B cell (primary cell): ENCODE measurements at regions not wholly inside any gene's neighbourhood (a gene's known extent, or its start where the extent isn't known, plus 50 kb on each side); places are given as distances from the start of the nearest gene placed in this dataset.

Experiments used
- ATAC-seq: fragments of 200-7000 bp; cut with Tn5 transposase; one replicate; pipeline ENCODE4 v1.10.0; 2021; ENCODE audit warnings: low read depth, mild to moderate bottlenecking, moderate number of reproducible peaks, moderate library complexity
- CTCF ChIA-PET: fragments of 350-600 bp; sonication (Branson Sonifier 250); formaldehyde crosslinking; loops from one replicate; lab custom pipeline; 2021; ENCODE audit warnings: antibody characterized with exemption, inconsistent platforms; lab: Charles Lee
- POLR2A ChIA-PET: fragments of 350-600 bp; sonication (Branson Sonifier 250); formaldehyde crosslinking; loops from one replicate; lab custom pipeline; 2021; ENCODE audit warnings: antibody characterized with exemption; lab: Charles Lee
- DNase-seq: peaks from one replicate; pipeline ENCODE4 v3.0.0; 2013
- H2AFZ ChIP-seq: 2 replicates; pipeline ENCODE4 v1.6.1; 2012; ENCODE audit warnings: mild to moderate bottlenecking, low read depth, low read length; ENCODE audit not compliant: insufficient read depth, poor library complexity, severe bottlenecking
- H3K27ac ChIP-seq, 2 donors: 1 replicate in 1 of 2; 2 replicates in 1 of 2; pipeline ENCODE4 v1.5.1; 2012 to 2013; ENCODE audit warnings: low read length in 2 of 2, mild to moderate bottlenecking in 2 of 2, moderate library complexity in 1 of 2
- H3K27me3 ChIP-seq, 4 experiments: fragments of 200-600 bp in 1 of 4; sonication (generic) in 1 of 4; replicated peaks in 1 of 4; 1 replicate in 2 of 4; 2 replicates in 2 of 4; pipeline versions ENCODE4 v1.6.1 to v1.7.0; 2013 to 2016; ENCODE audit warnings: low read length in 3 of 4, mild to moderate bottlenecking in 2 of 4, mixed read lengths in 1 of 4, moderate library complexity in 1 of 4; ENCODE audit not compliant: insufficient read depth in 4 of 4, control insufficient read depth in 3 of 4; ENCODE audit errors: control extremely low read depth in 1 of 4
- H3K36me3 ChIP-seq, 2 experiments: replicated peaks in 1 of 2; 1 replicate in 1 of 2; 2 replicates in 1 of 2; pipeline versions ENCODE4 v1.6.1 to v1.7.1; 2013; ENCODE audit warnings: low read length in 1 of 2; ENCODE audit not compliant: insufficient read depth in 2 of 2, control insufficient read depth in 1 of 2; ENCODE audit errors: control extremely low read depth in 1 of 2, extremely low read depth in 1 of 2
- H3K4me1 ChIP-seq, 2 donors: fragments of 200-600 bp in 1 of 2; sonication (generic) in 1 of 2; 1 replicate in 1 of 2; 2 replicates in 1 of 2; pipeline versions ENCODE4 v1.5.1 to v1.6.1; 2013 to 2017; ENCODE audit warnings: low read length in 2 of 2; ENCODE audit not compliant: control insufficient read depth in 2 of 2, insufficient read depth in 2 of 2
- H3K4me2 ChIP-seq: replicated peaks from 2 replicates; pipeline ENCODE3; 2012; ENCODE audit warnings: mild to moderate bottlenecking, low read depth, low read length; ENCODE audit not compliant: poor library complexity, severe bottlenecking
- H3K4me3 ChIP-seq, 5 experiments: fragments of 200-600 bp in 1 of 5; sonication (generic) in 1 of 5; 1 replicate in 3 of 5; 2 replicates in 2 of 5; pipeline versions ENCODE4 v1.5.1 to v1.7.0; 2011 to 2016; ENCODE audit warnings: low read length in 4 of 5, mild to moderate bottlenecking in 4 of 5, low read depth in 2 of 5, control low read depth in 1 of 5, moderate library complexity in 1 of 5; ENCODE audit not compliant: insufficient read depth in 1 of 5; ENCODE audit errors: control extremely low read depth in 1 of 5, extremely low read depth in 1 of 5
- H3K79me2 ChIP-seq: fragments of 200-600 bp; sonication (generic); one replicate; pipeline ENCODE4 v1.6.0; 2016; ENCODE audit warnings: low read length; ENCODE audit not compliant: control insufficient read depth, insufficient read depth
- H3K9ac ChIP-seq: fragments of 200-600 bp; sonication (generic); 2 replicates; pipeline ENCODE4 v1.6.1; 2017; ENCODE audit warnings: mild to moderate bottlenecking, low read length, moderate library complexity
- H3K9me3 ChIP-seq, 3 donors: one replicate each; pipeline versions ENCODE4 v1.6.1 to v1.7.1; 2013; ENCODE audit warnings: low read length in 2 of 3; ENCODE audit not compliant: control insufficient read depth in 2 of 3, insufficient read depth in 1 of 3; ENCODE audit errors: control extremely low read depth in 1 of 3
- H4K20me1 ChIP-seq: 2 replicates; pipeline ENCODE4 v1.6.0; 2012; ENCODE audit warnings: mild to moderate bottlenecking, low read length; ENCODE audit not compliant: insufficient read depth, control insufficient read depth, poor library complexity, severe bottlenecking
- H3K27ac Mint-ChIP-seq: one replicate; pipeline ENCODE4 v1.8.0; 2021; ENCODE audit warnings: mixed read lengths
- H3K27me3 Mint-ChIP-seq: one replicate; pipeline ENCODE4 v1.8.0; 2021; ENCODE audit warnings: mixed read lengths
- H3K4me1 Mint-ChIP-seq: one replicate; pipeline ENCODE4 v1.8.0; 2021; ENCODE audit warnings: mixed read lengths
- H3K4me3 Mint-ChIP-seq: one replicate; pipeline ENCODE4 v1.8.0; 2021; ENCODE audit warnings: mixed read lengths
- H3K9me3 Mint-ChIP-seq: one replicate; pipeline ENCODE4 v1.8.0; 2022; ENCODE audit warnings: mixed read lengths; ENCODE audit not compliant: insufficient read depth
- CTCF ChIP-seq: fragments of 200-600 bp; IDR thresholded peaks from one replicate; pipeline ENCODE4 v1.8.0; 2022; ENCODE audit warnings: antibody characterized with exemption, mild to moderate bottlenecking
- EZH2 ChIP-seq: IDR thresholded peaks from 2 replicates; pipeline ENCODE4 v1.6.1; 2012; ENCODE audit warnings: borderline replicate concordance, low read depth, mild to moderate bottlenecking, moderate library complexity, low read length; ENCODE audit not compliant: insufficient read depth, poor library complexity, severe bottlenecking
- WGBS: methylation state at CpG from one replicate; pipeline ENCODE4 v1.1.5; 2013; ENCODE audit warnings: missing lambda C conversion rate; ENCODE audit not compliant: insufficient coverage; 5-methylcytosine and 5-hydroxymethylcytosine counted together
- intact Hi-C: fragments of 100-400 bp; cut with micrococcal nuclease; formaldehyde crosslinking; loops from one replicate; pipeline ENCODE4 v1.10.0; 2022

- CTCF ChIA-PET: no interaction called here
- POLR2A ChIA-PET: no interaction called here
- DNase-seq: no peak
- no peak for ATAC-seq
- peaks cover 3% of the 10 kb centered on the region for H3K27me3 Mint-ChIP-seq
- Histone ChIP-seq H3K79me2 (no peaks in the 10 kb centered on the region), H4K20me1 (no peaks in the 10 kb centered on the region), H3K4me2 (no peak overlapping the region), H3K9me3 (no peaks in the 10 kb centered on the region), H2AFZ (no peak overlapping the region), H3K27me3 (no peaks in the 10 kb centered on the region), H3K4me1 (no peaks in the 10 kb centered on the region), H3K9ac (no peak overlapping the region), H3K36me3 (no peaks in the 10 kb centered on the region), H3K4me3 (no peak overlapping the region), H3K27ac (no peak overlapping the region)
- H3K9me3 Mint-ChIP-seq: no peaks in the 10 kb centered on the region
- TF ChIP-seq CTCF (no peak), EZH2 (no peak)
- WGBS: 100% methylated on average over 1 of the region's 6 CpGs
- no peak overlapping the region for H3K27ac Mint-ChIP-seq
- H3K4me1 Mint-ChIP-seq: peaks cover 2% of the 10 kb centered on the region
- intact Hi-C loops: no loop called here
- no peak overlapping the region for H3K4me3 Mint-ChIP-seq
These were observed 290.9 kb upstream of the ANKRD55 start for GRCh38 chr5:56523790-56524575.

- H3K9me3 ChIP-seq: no peaks in the 10 kb centered on the region
- no peaks in the 10 kb centered on the region for H4K20me1 ChIP-seq
- TF ChIP-seq EZH2 (no peak), CTCF (no peak)
- H3K27me3 ChIP-seq: no peaks in the 10 kb centered on the region
- WGBS: 89% methylated on average over 1 of the region's 1 CpG
- no peak overlapping the region for H3K4me2 ChIP-seq
- H3K9me3 Mint-ChIP-seq: no peaks in the 10 kb centered on the region
- ATAC-seq (no peak), DNase-seq (no peak)
- CTCF ChIA-PET: no interaction called here
- intact Hi-C loops: no loop called here
- POLR2A ChIA-PET: no interaction called here
- H3K4me1 Mint-ChIP-seq: peaks cover 2% of the 10 kb centered on the region
- H3K36me3 ChIP-seq: no peaks in the 10 kb centered on the region
- peaks cover 4% of the 10 kb centered on the region for H3K27me3 Mint-ChIP-seq
- H3K4me1 ChIP-seq: no peaks in the 10 kb centered on the region
- H3K27ac ChIP-seq: no peak overlapping the region
- no peak overlapping the region for H3K27ac Mint-ChIP-seq
- H3K79me2 ChIP-seq: no peaks in the 10 kb centered on the region
- H3K9ac ChIP-seq: no peak overlapping the region
- H3K4me3 ChIP-seq: no peak overlapping the region
- H2AFZ ChIP-seq: no peak overlapping the region
- H3K4me3 Mint-ChIP-seq: no peak overlapping the region
These were observed 289.8 kb upstream of the ANKRD55 start for GRCh38 chr5:56522960-56523359.
